Activated CD4-positive, alpha-beta memory T cell treated with anti-CD3 and anti-CD28 coated beads for 36 hours (primary cell): ENCODE measurements at regions not wholly inside any gene's neighbourhood (a gene's known extent, or its start where the extent isn't known, plus 50 kb on each side); places are given as distances from the start of the nearest gene placed in this dataset.

Source experiments
- CTCF ChIA-PET: fragments of 350-600 bp; sonication (Branson Sonifier 250); formaldehyde crosslinking; loops from one replicate; lab custom pipeline; 2021; ENCODE audit warnings: antibody characterized with exemption, inconsistent platforms; lab: Charles Lee
- POLR2A ChIA-PET: fragments of 350-600 bp; sonication (Branson Sonifier 250); formaldehyde crosslinking; loops from one replicate; lab custom pipeline; 2021; ENCODE audit warnings: antibody characterized with exemption; lab: Charles Lee
- DNase-seq: peaks from one replicate; pipeline ENCODE4 v3.0.0-alpha.2; 2020
- H3K27ac Mint-ChIP-seq: one replicate; pipeline ENCODE4 v1.8.0; 2021; ENCODE audit warnings: mixed read lengths
- H3K27me3 Mint-ChIP-seq: one replicate; pipeline ENCODE4 v1.8.0; 2021; ENCODE audit warnings: mixed read lengths
- H3K36me3 Mint-ChIP-seq: one replicate; pipeline ENCODE4 v1.8.0; 2021; ENCODE audit warnings: mixed read lengths
- H3K4me1 Mint-ChIP-seq: one replicate; pipeline ENCODE4 v1.8.0; 2021; ENCODE audit warnings: low read depth, mixed read lengths
- H3K4me3 Mint-ChIP-seq: one replicate; pipeline ENCODE4 v1.8.0; 2021; ENCODE audit warnings: mild to moderate bottlenecking, mixed read lengths
- H3K9me3 Mint-ChIP-seq: one replicate; pipeline ENCODE4 v1.8.0; 2021; ENCODE audit warnings: mixed read lengths
- intact Hi-C: fragments of 100-400 bp; cut with micrococcal nuclease; formaldehyde crosslinking; loops from one replicate; pipeline ENCODE4 v1.15.1; 2023

- no peak for DNase-seq
- H3K4me3 Mint-ChIP-seq, result no peak overlapping the region
- POLR2A ChIA-PET, result no interaction called here
- CTCF ChIA-PET, result no interaction called here
- intact Hi-C loops, result no loop called here
- H3K27ac Mint-ChIP-seq, result no peak overlapping the region
- H3K36me3 Mint-ChIP-seq, result no peaks in the 10 kb centered on the region
- H3K27me3 Mint-ChIP-seq, result peaks cover 24% of the 10 kb centered on the region
- no peaks in the 10 kb centered on the region for H3K9me3 Mint-ChIP-seq
- H3K4me1 Mint-ChIP-seq, result no peaks in the 10 kb centered on the region
Observed at GRCh38 chr12:3336606-3337311, 154.2 kb upstream of the PRMT8 start.

- ChIA-PET POLR2A (no interaction called here), CTCF (interaction anchor here (0.6 kb wide), 1 partner anchor 10 kb away, joined by 3 read pairs; no protein-coding TSS in a partner anchor)
- DNase-seq, result no peak
- intact Hi-C loops, result no loop called here
- Mint-ChIP-seq H3K27me3 (peaks cover 30% of the 10 kb centered on the region), H3K9me3 (no peaks in the 10 kb centered on the region), H3K4me1 (no peaks in the 10 kb centered on the region), H3K4me3 (no peak overlapping the region), H3K36me3 (no peaks in the 10 kb centered on the region), H3K27ac (no peak overlapping the region)
Observed at GRCh38 chr12:3337944-3338343, 153.1 kb upstream of the PRMT8 start.

GRCh38 chr12:3339221-3339620 is 151.8 kb upstream of the PRMT8 start:
- Mint-ChIP-seq H3K9me3 (no peaks in the 10 kb centered on the region), H3K36me3 (no peaks in the 10 kb centered on the region), H3K4me1 (no peaks in the 10 kb centered on the region), H3K27ac (no peak overlapping the region), H3K27me3 (peaks cover 34% of the 10 kb centered on the region), H3K4me3 (no peak overlapping the region)
- ChIA-PET CTCF (no interaction called here), POLR2A (no interaction called here)
- no peak for DNase-seq
- intact Hi-C loops, result no loop called here

- Mint-ChIP-seq H3K9me3 (no peaks in the 10 kb centered on the region), H3K36me3 (no peaks in the 10 kb centered on the region), H3K4me1 (no peaks in the 10 kb centered on the region), H3K27me3 (peaks cover 22% of the 10 kb centered on the region), H3K4me3 (no peak overlapping the region), H3K27ac (no peak overlapping the region)
- CTCF ChIA-PET, result interaction anchor here (2.6 kb wide), 1 partner anchor 42 kb away, joined by 11 read pairs; no protein-coding TSS in a partner anchor
- intact Hi-C loops, result no loop called here
- DNase-seq, result no peak
- POLR2A ChIA-PET, result no interaction called here
Observed at GRCh38 chr12:3341594-3341993, 149.4 kb upstream of the PRMT8 start.

DNA sequence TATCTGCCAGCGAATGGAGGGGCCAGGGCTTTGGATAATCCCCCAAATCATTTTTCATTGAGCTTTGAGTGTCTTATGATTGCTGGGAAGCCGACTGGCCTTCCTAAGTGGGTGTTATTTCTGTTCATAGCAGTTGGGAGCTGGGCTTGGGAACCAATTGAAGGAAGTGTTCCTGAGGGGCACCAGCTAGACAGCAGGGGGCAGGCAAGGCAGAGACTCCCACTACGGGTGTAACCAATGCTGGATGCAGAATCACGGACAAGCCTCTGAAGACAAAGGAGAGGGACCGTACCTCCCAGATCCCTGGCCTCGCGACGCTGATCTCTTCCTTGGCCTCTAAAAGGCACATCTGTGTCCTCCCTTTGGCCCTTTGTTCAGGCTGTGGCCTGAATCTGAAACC is 149.0 kb upstream of the PRMT8 start:
- DNase-seq, result no peak
- CTCF ChIA-PET, result interaction anchor here (2.6 kb wide), 1 partner anchor 42 kb away, joined by 11 read pairs; no protein-coding TSS in a partner anchor
- Mint-ChIP-seq H3K9me3 (no peaks in the 10 kb centered on the region), H3K36me3 (no peaks in the 10 kb centered on the region), H3K27ac (no peak overlapping the region), H3K4me3 (no peak overlapping the region), H3K27me3 (peaks cover 22% of the 10 kb centered on the region), H3K4me1 (no peaks in the 10 kb centered on the region)
- intact Hi-C loops, result no loop called here
- POLR2A ChIA-PET, result no interaction called here

- Mint-ChIP-seq H3K9me3 (no peaks in the 10 kb centered on the region), H3K4me3 (no peak overlapping the region), H3K36me3 (no peaks in the 10 kb centered on the region), H3K4me1 (no peaks in the 10 kb centered on the region), H3K27me3 (peaks cover 3% of the 10 kb centered on the region), H3K27ac (no peak overlapping the region)
- intact Hi-C loops, result no loop called here
- DNase-seq, result no peak
- ChIA-PET CTCF (interaction anchor here (0.7 kb wide), 1 partner anchor 10 kb away, joined by 3 read pairs; no protein-coding TSS in a partner anchor), POLR2A (no interaction called here)
Observed at GRCh38 chr12:3348055-3348454, 142.9 kb upstream of the PRMT8 start.

DNA sequence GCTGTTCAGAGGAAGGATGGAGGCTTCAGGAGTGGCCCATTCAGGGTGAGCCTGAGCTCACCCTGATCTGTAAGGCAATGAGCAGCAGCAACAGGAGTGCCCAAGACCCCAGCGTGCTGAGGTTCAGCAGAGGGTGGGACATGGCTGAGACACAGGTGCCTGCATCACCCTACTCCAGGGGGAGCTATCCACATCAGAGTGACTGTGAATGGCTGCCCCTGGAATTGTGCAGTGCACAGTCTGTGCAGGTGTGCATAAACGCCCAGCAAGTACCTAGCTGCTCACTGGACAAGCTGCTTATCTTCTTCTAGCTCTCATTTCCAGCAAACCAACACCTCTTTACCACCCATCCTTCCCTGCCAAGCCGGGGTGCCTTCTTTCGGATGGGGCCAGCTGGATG is 140.6 kb upstream of the PRMT8 start:
- ChIA-PET CTCF (no interaction called here), POLR2A (no interaction called here)
- Mint-ChIP-seq H3K9me3 (no peaks in the 10 kb centered on the region), H3K36me3 (no peaks in the 10 kb centered on the region), H3K4me3 (no peak overlapping the region), H3K27ac (no peak overlapping the region), H3K27me3 (no peaks in the 10 kb centered on the region), H3K4me1 (no peaks in the 10 kb centered on the region)
- intact Hi-C loops, result no loop called here
- no peak for DNase-seq

DNA sequence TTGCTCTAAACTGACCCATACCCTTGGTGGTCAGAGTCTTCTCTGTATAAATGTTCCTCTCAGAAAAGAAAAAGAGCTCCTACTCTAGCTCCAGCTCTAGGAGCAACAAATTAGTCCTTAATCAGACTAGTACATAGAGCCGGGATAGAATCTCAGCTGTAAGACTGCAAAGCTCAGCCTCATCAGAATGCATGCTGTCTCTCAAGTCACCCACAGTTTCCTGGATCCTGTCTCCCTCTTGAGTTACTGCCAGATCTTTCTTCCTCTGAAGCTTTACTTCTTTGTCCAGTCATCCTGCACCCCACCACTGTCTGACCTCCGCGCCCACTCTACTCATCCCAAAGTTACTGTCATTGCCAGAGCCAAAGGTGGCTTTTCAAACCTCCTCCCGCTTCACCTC is 139.3 kb upstream of the PRMT8 start:
- no peak for DNase-seq
- Mint-ChIP-seq H3K9me3 (no peaks in the 10 kb centered on the region), H3K27me3 (no peaks in the 10 kb centered on the region), H3K27ac (no peak overlapping the region), H3K4me1 (no peaks in the 10 kb centered on the region), H3K4me3 (no peak overlapping the region), H3K36me3 (no peaks in the 10 kb centered on the region)
- intact Hi-C loops, result no loop called here
- ChIA-PET POLR2A (no interaction called here), CTCF (no interaction called here)

- H3K27ac Mint-ChIP-seq, result no peak overlapping the region
Observed at GRCh38 chr12:3352230-3352629, 138.8 kb upstream of the PRMT8 start.

GRCh38 chr12:3353621-3354020 is 137.4 kb upstream of the PRMT8 start:
- H3K27me3 Mint-ChIP-seq, result no peaks in the 10 kb centered on the region
- ChIA-PET POLR2A (no interaction called here), CTCF (no interaction called here)
- H3K27ac Mint-ChIP-seq, result no peak overlapping the region
- intact Hi-C loops, result no loop called here
- H3K36me3 Mint-ChIP-seq, result no peaks in the 10 kb centered on the region
- H3K4me3 Mint-ChIP-seq, result no peak overlapping the region
- H3K9me3 Mint-ChIP-seq, result no peaks in the 10 kb centered on the region
- no peaks in the 10 kb centered on the region for H3K4me1 Mint-ChIP-seq
- no peak for DNase-seq

More at GRCh38 chr12:3352230-3352629, 138.8 kb upstream of the PRMT8 start:
- no peaks in the 10 kb centered on the region for H3K36me3 Mint-ChIP-seq
- no peak overlapping the region for H3K4me3 Mint-ChIP-seq
- no peak for DNase-seq
- H3K4me1 Mint-ChIP-seq, result no peaks in the 10 kb centered on the region
- H3K27me3 Mint-ChIP-seq, result no peaks in the 10 kb centered on the region
- ChIA-PET CTCF (no interaction called here), POLR2A (no interaction called here)
- H3K9me3 Mint-ChIP-seq, result no peaks in the 10 kb centered on the region
- intact Hi-C loops, result no loop called here

DNA sequence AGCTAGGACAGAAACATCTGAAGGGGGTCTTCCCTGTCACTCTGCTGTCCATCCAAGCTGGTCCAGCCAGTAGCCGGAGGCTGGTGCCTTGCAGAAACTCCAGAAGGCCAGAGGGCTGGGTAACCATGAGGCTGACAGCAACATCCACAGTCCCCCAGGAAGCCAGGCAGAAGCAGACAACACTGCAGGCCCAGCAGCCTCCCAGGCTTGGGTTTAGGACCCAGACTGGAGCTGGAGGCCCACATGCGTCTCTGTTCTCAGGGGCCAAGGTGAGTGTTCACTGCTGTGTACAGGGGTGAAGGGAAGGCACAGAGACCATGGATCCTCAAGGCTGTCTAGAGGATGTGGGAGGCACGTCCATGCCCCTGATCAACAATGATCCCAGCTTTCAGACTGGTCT is 136.4 kb upstream of the PRMT8 start:
- no peaks in the 10 kb centered on the region for H3K4me1 Mint-ChIP-seq
- ChIA-PET CTCF (interaction anchor here (0.6 kb wide), 1 partner anchor 54 kb away, joined by 3 read pairs; no protein-coding TSS in a partner anchor), POLR2A (no interaction called here)

DNA sequence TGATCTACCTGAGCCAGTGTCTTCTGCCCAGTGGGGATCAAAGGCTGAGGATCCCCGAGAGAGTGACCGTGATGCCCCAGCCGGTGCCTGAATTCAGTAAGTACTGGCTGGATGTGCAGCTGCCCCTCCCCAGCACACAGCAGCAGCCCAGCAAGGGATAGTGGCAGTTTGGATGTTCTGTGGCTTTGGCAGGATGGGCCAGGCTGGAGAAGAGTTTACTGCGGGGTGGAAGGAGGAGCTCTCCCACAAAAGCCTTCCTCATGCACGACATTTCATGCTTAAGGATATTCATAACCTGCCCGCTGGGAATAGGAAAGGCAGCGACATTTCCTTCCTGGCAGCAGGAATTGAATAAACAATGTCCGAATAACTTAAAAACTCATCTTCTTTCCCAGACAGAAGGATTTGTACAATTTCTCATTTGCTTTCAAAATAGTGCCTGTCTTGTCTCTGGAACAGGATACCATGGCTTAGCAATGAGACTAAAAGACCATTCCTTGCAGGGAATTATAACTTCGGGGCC is 135.6 kb upstream of the PRMT8 start:
- ChIA-PET CTCF (no interaction called here), POLR2A (no interaction called here)
- H3K27me3 Mint-ChIP-seq, result peaks cover 6% of the 10 kb centered on the region
- DNase-seq, result no peak
- intact Hi-C loops, result no loop called here
- no peak overlapping the region for H3K27ac Mint-ChIP-seq
- no peaks in the 10 kb centered on the region for H3K9me3 Mint-ChIP-seq
- H3K4me3 Mint-ChIP-seq, result no peak overlapping the region
- H3K4me1 Mint-ChIP-seq, result no peaks in the 10 kb centered on the region
- no peaks in the 10 kb centered on the region for H3K36me3 Mint-ChIP-seq

More for the DNA sequence above, 136.4 kb upstream of the PRMT8 start:
- H3K36me3 Mint-ChIP-seq, result no peaks in the 10 kb centered on the region
- intact Hi-C loops, result no loop called here
- no peaks in the 10 kb centered on the region for H3K9me3 Mint-ChIP-seq
- H3K4me3 Mint-ChIP-seq, result no peak overlapping the region
- peaks cover 6% of the 10 kb centered on the region for H3K27me3 Mint-ChIP-seq
- H3K27ac Mint-ChIP-seq, result no peak overlapping the region
- DNase-seq, result no peak
